ENCODE measurements at regions not wholly inside any gene's neighbourhood (a gene's known extent, or its start where the extent isn't known, plus 50 kb on each side); places are given as distances from the start of the nearest gene placed in this dataset.

DNA sequence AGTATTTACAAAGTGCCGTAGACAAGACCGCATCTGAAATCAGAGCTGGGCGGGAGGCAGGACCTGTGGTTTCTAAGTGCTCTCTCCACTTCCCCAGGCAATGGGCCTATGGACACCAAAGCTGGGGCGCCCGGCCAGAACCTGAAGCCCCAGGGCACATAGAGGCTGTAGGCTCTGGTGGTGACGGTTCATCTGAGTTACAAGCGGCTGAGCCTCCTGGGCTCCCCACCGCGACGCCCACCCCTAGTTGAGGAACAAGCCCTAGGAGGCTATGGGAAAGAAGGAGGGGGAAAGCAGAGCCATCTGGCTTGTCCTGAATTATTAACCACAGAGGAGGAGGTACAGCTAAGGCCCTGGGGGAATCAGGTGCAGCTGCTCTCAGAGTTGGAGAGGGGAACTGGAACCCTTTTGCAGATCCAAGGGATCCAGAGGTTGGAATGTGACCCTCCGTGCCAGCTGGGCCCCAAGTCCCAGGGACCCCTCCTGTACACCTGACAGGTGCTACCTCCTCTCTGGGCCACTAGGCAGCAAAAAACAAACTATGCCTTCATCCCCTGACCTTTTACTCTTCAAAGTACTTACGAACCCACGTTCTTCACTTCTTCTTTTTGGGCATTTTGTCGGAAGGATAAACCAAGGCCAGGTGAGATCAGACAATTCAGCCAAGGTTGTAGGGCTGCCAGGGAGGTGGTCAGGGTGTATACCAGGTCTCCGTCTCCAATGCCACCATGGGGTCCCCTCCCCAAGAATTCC lies 77.2 kb downstream of the ARL6IP4 start:
- Histone ChIP-seq H3F3A (ENCODE audit: insufficient read depth) (no peaks in the 10 kb centered on the region), H3K79me2 (ENCODE audit: insufficient read depth, low read length) (no peaks in the 10 kb centered on the region), H3K27ac (ENCODE audit: low read depth, low read length) (no peak overlapping the region), H3K4me3 (ENCODE audit: insufficient read depth, low read length, poor library complexity, severe bottlenecking) (no peak overlapping the region), H3K9me2 (replicated peaks; ENCODE audit: insufficient read depth, low read length) (no peaks in the 10 kb centered on the region), H3K36me3 (ENCODE audit: low read length) (no peaks in the 10 kb centered on the region), H3K27me3 (ENCODE audit: low read length) (no peaks in the 10 kb centered on the region), H3K9ac (ENCODE audit: low read length) (no peak overlapping the region), H4K20me1 (ENCODE audit: low read depth, low read length) (no peaks in the 10 kb centered on the region), H2AFZ (ENCODE audit: low read depth, low read length, severe bottlenecking) (no peak overlapping the region), H3K9me3 (ENCODE audit: insufficient read depth, low read length) (no peaks in the 10 kb centered on the region), H3K4me2 (ENCODE audit: low read depth, low read length, poor library complexity, severe bottlenecking) (no peak overlapping the region)
- no peak for TF ChIP-seq EZH2phosphoT487 (conservative IDR thresholded peaks at IDR 0.05; ENCODE audit: low read length)
- TF ChIP-seq, protein P1, sequence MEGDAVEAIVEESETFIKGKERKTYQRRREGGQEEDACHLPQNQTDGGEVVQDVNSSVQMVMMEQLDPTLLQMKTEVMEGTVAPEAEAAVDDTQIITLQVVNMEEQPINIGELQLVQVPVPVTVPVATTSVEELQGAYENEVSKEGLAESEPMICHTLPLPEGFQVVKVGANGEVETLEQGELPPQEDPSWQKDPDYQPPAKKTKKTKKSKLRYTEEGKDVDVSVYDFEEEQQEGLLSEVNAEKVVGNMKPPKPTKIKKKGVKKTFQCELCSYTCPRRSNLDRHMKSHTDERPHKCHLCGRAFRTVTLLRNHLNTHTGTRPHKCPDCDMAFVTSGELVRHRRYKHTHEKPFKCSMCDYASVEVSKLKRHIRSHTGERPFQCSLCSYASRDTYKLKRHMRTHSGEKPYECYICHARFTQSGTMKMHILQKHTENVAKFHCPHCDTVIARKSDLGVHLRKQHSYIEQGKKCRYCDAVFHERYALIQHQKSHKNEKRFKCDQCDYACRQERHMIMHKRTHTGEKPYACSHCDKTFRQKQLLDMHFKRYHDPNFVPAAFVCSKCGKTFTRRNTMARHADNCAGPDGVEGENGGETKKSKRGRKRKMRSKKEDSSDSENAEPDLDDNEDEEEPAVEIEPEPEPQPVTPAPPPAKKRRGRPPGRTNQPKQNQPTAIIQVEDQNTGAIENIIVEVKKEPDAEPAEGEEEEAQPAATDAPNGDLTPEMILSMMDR (IDR thresholded peaks at IDR 0.05; ENCODE audit: insufficient read depth, low read length, poor library complexity, severe bottlenecking) = no peak

DNA sequence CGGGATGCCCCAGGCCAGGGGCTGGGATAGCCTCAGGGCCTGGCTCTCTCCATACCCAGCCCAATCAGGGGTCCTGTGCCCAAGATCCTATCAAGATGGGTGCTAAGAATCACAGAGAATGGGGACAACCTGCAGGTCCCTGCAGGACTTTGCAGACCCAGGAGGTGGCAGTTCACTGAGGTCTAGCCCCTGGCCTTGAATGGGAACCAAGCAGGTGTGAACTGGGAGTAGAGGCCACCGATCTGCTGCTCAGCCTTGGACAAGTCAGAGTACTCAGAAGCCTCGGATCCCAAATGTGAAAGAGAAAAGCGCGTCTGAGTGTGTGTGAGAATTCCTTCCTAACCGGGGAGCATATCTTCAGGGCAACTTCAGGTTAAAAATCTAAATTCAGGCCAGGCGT lies 76.2 kb downstream of the ARL6IP4 start:
- Histone ChIP-seq H3K27ac (ENCODE audit: low read depth, low read length) (no peak overlapping the region), H3K9ac (ENCODE audit: low read length) (no peak overlapping the region), H3K9me2 (replicated peaks; ENCODE audit: insufficient read depth, low read length) (no peaks in the 10 kb centered on the region), H3K79me2 (ENCODE audit: insufficient read depth, low read length) (no peaks in the 10 kb centered on the region), H3K36me3 (ENCODE audit: low read length) (no peaks in the 10 kb centered on the region), H4K20me1 (ENCODE audit: low read depth, low read length) (no peaks in the 10 kb centered on the region), H3F3A (ENCODE audit: insufficient read depth) (no peaks in the 10 kb centered on the region), H2AFZ (ENCODE audit: low read depth, low read length, severe bottlenecking) (no peak overlapping the region), H3K4me2 (ENCODE audit: low read depth, low read length, poor library complexity, severe bottlenecking) (no peak overlapping the region), H3K27me3 (ENCODE audit: low read length) (no peaks in the 10 kb centered on the region), H3K9me3 (ENCODE audit: insufficient read depth, low read length) (no peaks in the 10 kb centered on the region), H3K4me3 (ENCODE audit: insufficient read depth, low read length, poor library complexity, severe bottlenecking) (no peak overlapping the region)
- TF ChIP-seq, protein P1 (IDR thresholded peaks at IDR 0.05; ENCODE audit: insufficient read depth, low read length, poor library complexity, severe bottlenecking) = no peak
- TF ChIP-seq EZH2phosphoT487 (conservative IDR thresholded peaks at IDR 0.05; ENCODE audit: low read length) = no peak

DNA sequence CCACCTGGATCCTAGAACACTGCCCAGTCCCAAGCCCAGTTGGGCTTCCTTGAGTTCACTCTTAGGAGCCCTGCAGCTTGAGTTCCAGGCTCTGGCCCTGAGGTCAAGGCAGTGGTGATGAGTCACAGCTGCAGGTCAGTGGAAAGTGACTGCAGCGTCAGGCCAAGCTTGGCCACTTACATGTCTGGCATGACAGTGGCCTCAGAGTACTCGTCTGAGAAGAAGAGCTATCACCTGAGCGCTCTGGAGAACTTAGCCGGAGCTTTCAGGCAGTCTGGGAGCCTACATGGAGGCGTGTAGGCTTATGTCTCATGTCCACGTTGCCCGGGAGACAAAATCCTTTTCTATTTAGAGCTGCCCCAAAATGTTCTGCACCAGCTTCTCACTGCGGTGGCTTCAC lies 75.6 kb downstream of the ARL6IP4 start:
- no peak for TF ChIP-seq EZH2phosphoT487 (conservative IDR thresholded peaks at IDR 0.05; ENCODE audit: low read length)
- TF ChIP-seq, protein P1 (IDR thresholded peaks at IDR 0.05; ENCODE audit: insufficient read depth, low read length, poor library complexity, severe bottlenecking) = no peak
- H3K4me3 ChIP-seq (ENCODE audit: insufficient read depth, low read length, poor library complexity, severe bottlenecking) = no peak overlapping the region
- no peaks in the 10 kb centered on the region for H3K36me3 ChIP-seq (ENCODE audit: low read length)
- no peak overlapping the region for H3K4me2 ChIP-seq (ENCODE audit: low read depth, low read length, poor library complexity, severe bottlenecking)
- H3K9me2 ChIP-seq (replicated peaks; ENCODE audit: insufficient read depth, low read length) = no peaks in the 10 kb centered on the region
- H3K9ac ChIP-seq (ENCODE audit: low read length) = no peak overlapping the region
- no peaks in the 10 kb centered on the region for H3K27me3 ChIP-seq (ENCODE audit: low read length)
- no peak overlapping the region for H3K27ac ChIP-seq (ENCODE audit: low read depth, low read length)
- H4K20me1 ChIP-seq (ENCODE audit: low read depth, low read length) = no peaks in the 10 kb centered on the region
- no peak overlapping the region for H2AFZ ChIP-seq (ENCODE audit: low read depth, low read length, severe bottlenecking)
- no peaks in the 10 kb centered on the region for H3K9me3 ChIP-seq (ENCODE audit: insufficient read depth, low read length)
- no peaks in the 10 kb centered on the region for H3F3A ChIP-seq (ENCODE audit: insufficient read depth)
- H3K79me2 ChIP-seq (ENCODE audit: insufficient read depth, low read length) = no peaks in the 10 kb centered on the region

All from SU-DHL-6 (cell line).